Colonic mucosa (tissue), 4 donors: ENCODE measurements at regions not wholly inside any gene's neighbourhood (a gene's known extent, or its start where the extent isn't known, plus 50 kb on each side); places are given as distances from the start of the nearest gene placed in this dataset.
"Not testable (repeated sequence)": the region's sequence is repeated elsewhere in the genome, so short reads cannot be mapped to it uniquely, and the experiment has no call there.

Experiments used
- DNase-seq: peaks from one replicate; pipeline ENCODE4 v3.0.0-alpha.2; 2020
- H3K27ac ChIP-seq: fragments of 200-600 bp; one replicate; pipeline ENCODE4 v1.8.0; 2021
- H3K27me3 ChIP-seq: fragments of 200-600 bp; one replicate; pipeline ENCODE4 v1.8.0; 2021
- H3K36me3 ChIP-seq: fragments of 200-600 bp; one replicate; pipeline ENCODE4 v1.8.0; 2021
- H3K4me1 ChIP-seq: fragments of 200-600 bp; one replicate; pipeline ENCODE4 v1.8.0; 2021; ENCODE audit warnings: mild to moderate bottlenecking
- H3K4me3 ChIP-seq: fragments of 200-600 bp; one replicate; pipeline ENCODE4 v1.8.0; 2021
- H3K9ac ChIP-seq, 2 donors: one replicate each; pipeline ENCODE4 v1.7.0; 2013; ENCODE audit warnings: control low read depth in 2 of 2, low read depth in 2 of 2, low read length in 2 of 2
- H3K9me3 ChIP-seq: fragments of 200-600 bp; one replicate; pipeline ENCODE4 v1.8.0; 2021
- intact Hi-C: fragments of 100-400 bp; cut with DNase I; formaldehyde crosslinking; loops from one replicate; pipeline ENCODE4 v1.14.1; 2022
- donor health status: healthy.
- donor health status: DM: no; HTN: no; CAD: no.
- donor health status: DM: no; HTN: no; CAD: no.

DNA sequence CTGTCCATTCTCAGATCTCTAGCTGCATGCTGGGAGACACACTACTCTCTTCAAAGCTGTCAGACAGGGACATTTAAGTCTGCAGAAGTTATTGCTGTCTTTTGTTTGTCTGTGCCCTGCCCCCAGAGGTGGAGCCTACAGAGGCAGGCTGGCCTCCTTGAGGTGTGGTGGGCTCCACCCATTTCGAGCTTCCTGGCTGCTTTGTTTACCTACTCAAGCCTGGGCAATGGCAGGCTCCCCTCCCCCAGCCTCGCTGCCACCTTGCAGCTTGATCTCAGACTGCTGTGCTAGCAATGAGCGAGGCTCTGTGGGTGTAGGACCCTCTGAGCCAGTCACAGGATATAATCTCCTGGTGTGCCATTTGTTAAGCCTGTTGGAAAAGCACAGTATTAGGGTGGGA is 59.4 kb upstream of the NUDT11 start:
- H3K9ac ChIP-seq, intact Hi-C loops, H3K27ac ChIP-seq, H3K27me3 ChIP-seq, H3K9me3 ChIP-seq, H3K4me1 ChIP-seq, H3K4me3 ChIP-seq, H3K36me3 ChIP-seq: not testable (repeated sequence)
- DNase-seq, result peak; percentile 32
